CD4-positive, alpha-beta memory T cell (primary cell): ENCODE measurements at regions not wholly inside any gene's neighbourhood (a gene's known extent, or its start where the extent isn't known, plus 50 kb on each side); places are given as distances from the start of the nearest gene placed in this dataset.

Experiments
- CTCF ChIA-PET: fragments of 350-600 bp; sonication (Branson Sonifier 250); formaldehyde crosslinking; loops from one replicate; lab custom pipeline; 2021; ENCODE audit warnings: inconsistent platforms; ENCODE audit not compliant: partially characterized antibody; lab: Charles Lee
- POLR2A ChIA-PET: fragments of 350-600 bp; sonication (Branson Sonifier 250); formaldehyde crosslinking; loops from one replicate; lab custom pipeline; 2021; ENCODE audit not compliant: partially characterized antibody; lab: Charles Lee
- DNase-seq, 5 donors: peaks; one replicate each; pipeline versions ENCODE4 v3.0.0 to v3.0.0-alpha.2; 2020 to 2022; ENCODE audit warnings: mixed read lengths in 1 of 5
- H3K27ac ChIP-seq: one replicate; pipeline ENCODE4 v1.7.0; 2013; ENCODE audit warnings: low read depth, low read length
- H3K27me3 ChIP-seq: 2 replicates; pipeline ENCODE4 v1.7.0; 2013; ENCODE audit warnings: mild to moderate bottlenecking, low read length, moderate library complexity; ENCODE audit not compliant: insufficient read depth
- H3K36me3 ChIP-seq: 2 replicates; pipeline ENCODE4 v1.7.0; 2013; ENCODE audit warnings: mild to moderate bottlenecking, low read length, moderate library complexity; ENCODE audit not compliant: insufficient read depth
- H3K4me1 ChIP-seq: 2 replicates; pipeline ENCODE4 v1.7.0; 2013; ENCODE audit warnings: mild to moderate bottlenecking, low read length, moderate library complexity; ENCODE audit not compliant: insufficient read depth
- H3K4me3 ChIP-seq, 2 donors: one replicate each; pipeline ENCODE4 v1.7.0; 2013; ENCODE audit warnings: low read length in 2 of 2, mild to moderate bottlenecking in 1 of 2
- H3K9me3 ChIP-seq, 2 donors: one replicate each; pipeline ENCODE4 v1.7.0; 2013; ENCODE audit warnings: low read length in 2 of 2, control low read depth in 1 of 2; ENCODE audit not compliant: control insufficient read depth in 1 of 2
- H3K27ac Mint-ChIP-seq, 7 donors: one replicate each; pipeline ENCODE4 v1.8.0; 2020 to 2021; ENCODE audit warnings: mixed read lengths in 7 of 7, mild to moderate bottlenecking in 6 of 7, inconsistent platforms in 3 of 7, moderate library complexity in 3 of 7
- H3K27me3 Mint-ChIP-seq, 2 donors: one replicate each; pipeline ENCODE4 v1.8.0; 2020 to 2021; ENCODE audit warnings: mixed read lengths in 2 of 2
- H3K36me3 Mint-ChIP-seq, 2 donors: one replicate each; pipeline ENCODE4 v1.8.0; 2020 to 2021; ENCODE audit warnings: mixed read lengths in 2 of 2, inconsistent platforms in 1 of 2, mild to moderate bottlenecking in 1 of 2
- H3K4me1 Mint-ChIP-seq, 4 donors: one replicate each; pipeline ENCODE4 v1.8.0; 2020 to 2021; ENCODE audit warnings: mixed read lengths in 4 of 4, mild to moderate bottlenecking in 1 of 4
- H3K4me3 Mint-ChIP-seq, 8 donors: one replicate each; pipeline ENCODE4 v1.8.0; 2020 to 2021; ENCODE audit warnings: mixed read lengths in 8 of 8, mild to moderate bottlenecking in 7 of 8, moderate library complexity in 6 of 8, inconsistent platforms in 3 of 8
- H3K9me3 Mint-ChIP-seq, 8 donors: one replicate each; pipeline ENCODE4 v1.8.0; 2020 to 2021; ENCODE audit warnings: mixed read lengths in 8 of 8, mild to moderate bottlenecking in 5 of 8, inconsistent platforms in 3 of 8, moderate library complexity in 1 of 8
- intact Hi-C: fragments of 100-400 bp; cut with micrococcal nuclease; formaldehyde crosslinking; loops from one replicate; pipeline ENCODE4 v1.15.1; 2023

DNA sequence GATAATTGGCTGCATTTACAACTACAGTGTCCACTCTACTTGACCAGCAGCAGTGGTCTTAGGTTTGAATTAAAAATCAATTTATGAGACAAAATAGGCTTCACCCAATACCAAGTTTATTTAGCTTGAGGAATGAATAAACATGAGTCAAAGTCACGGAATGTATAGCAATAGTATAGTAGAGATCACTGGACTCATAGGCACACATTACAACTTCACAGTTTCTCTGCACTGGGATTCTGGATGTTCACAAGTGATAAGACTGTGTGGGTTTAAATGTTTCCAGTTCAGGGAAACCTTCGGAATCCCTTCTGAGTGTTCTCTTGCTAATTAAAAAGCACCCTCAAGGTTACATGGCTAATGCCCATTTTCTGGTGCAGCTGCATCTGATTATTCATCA lies 1064.9 kb downstream of the SLITRK5 start:
- intact Hi-C loops, result no loop called here
- Mint-ChIP-seq H3K4me1 (no peaks in the 10 kb centered on the region), H3K27me3 (no peaks in the 10 kb centered on the region), H3K27ac (no peak overlapping the region), H3K4me3 (no peak overlapping the region), H3K36me3 (no peaks in the 10 kb centered on the region), H3K9me3 (peaks cover 0 to 16% (median 3%) of the 10 kb centered on the region in 8 donors)
- Histone ChIP-seq H3K27ac (no peak overlapping the region), H3K4me3 (no peak overlapping the region), H3K4me1 (no peaks in the 10 kb centered on the region), H3K9me3 (no peaks in the 10 kb centered on the region), H3K36me3 (no peaks in the 10 kb centered on the region), H3K27me3 (no peaks in the 10 kb centered on the region)
- POLR2A ChIA-PET, result no interaction called here
- CTCF ChIA-PET, result no interaction called here
- no peak for DNase-seq

- H3K36me3 ChIP-seq, result no peaks in the 10 kb centered on the region
- no peak overlapping the region for H3K4me3 Mint-ChIP-seq
- H3K4me1 Mint-ChIP-seq, result no peaks in the 10 kb centered on the region
- no peaks in the 10 kb centered on the region for H3K9me3 ChIP-seq
- no peak overlapping the region for H3K27ac Mint-ChIP-seq
- no peaks in the 10 kb centered on the region for H3K27me3 Mint-ChIP-seq
- peaks cover 0 to 19% (median 6%) of the 10 kb centered on the region in 8 donors for H3K9me3 Mint-ChIP-seq
- CTCF ChIA-PET, result no interaction called here
- H3K4me1 ChIP-seq, result no peaks in the 10 kb centered on the region
- intact Hi-C loops, result no loop called here
- DNase-seq, result no peak
- no peak overlapping the region for H3K4me3 ChIP-seq
- POLR2A ChIA-PET, result no interaction called here
- H3K27me3 ChIP-seq, result no peaks in the 10 kb centered on the region
- H3K27ac ChIP-seq, result no peak overlapping the region
- H3K36me3 Mint-ChIP-seq, result no peaks in the 10 kb centered on the region
These were observed 1068.0 kb downstream of the SLITRK5 start for GRCh38 chr13:88739195-88739594.

- peaks cover 0 to 8% (median 3%) of the 10 kb centered on the region in 8 donors for H3K9me3 Mint-ChIP-seq
- H3K4me1 Mint-ChIP-seq, result no peaks in the 10 kb centered on the region
- H3K27me3 ChIP-seq, result no peaks in the 10 kb centered on the region
- no peaks in the 10 kb centered on the region for H3K27me3 Mint-ChIP-seq
- H3K9me3 ChIP-seq, result no peaks in the 10 kb centered on the region
- no peaks in the 10 kb centered on the region for H3K36me3 Mint-ChIP-seq
- no peaks in the 10 kb centered on the region for H3K36me3 ChIP-seq
- no peak overlapping the region for H3K4me3 ChIP-seq
- H3K27ac ChIP-seq, result no peak overlapping the region
- intact Hi-C loops, result no loop called here
- DNase-seq, result no peak
- no peak overlapping the region for H3K27ac Mint-ChIP-seq
- CTCF ChIA-PET, result no interaction called here
- POLR2A ChIA-PET, result no interaction called here
- no peak overlapping the region for H3K4me3 Mint-ChIP-seq
- no peaks in the 10 kb centered on the region for H3K4me1 ChIP-seq
These were observed 1073.1 kb downstream of the SLITRK5 start for GRCh38 chr13:88744289-88744688.

- no peaks in the 10 kb centered on the region for H3K4me1 Mint-ChIP-seq
These were observed 1073.8 kb downstream of the SLITRK5 start for GRCh38 chr13:88745011-88745410.

GRCh38 chr13:88752041-88752440 lies 1080.9 kb downstream of the SLITRK5 start:
- intact Hi-C loops, result no loop called here

More at GRCh38 chr13:88745011-88745410, 1073.8 kb downstream of the SLITRK5 start:
- ChIA-PET CTCF (no interaction called here), POLR2A (no interaction called here)
- intact Hi-C loops, result no loop called here
- H3K4me1 ChIP-seq, result no peaks in the 10 kb centered on the region
- Mint-ChIP-seq H3K4me3 (no peak overlapping the region), H3K9me3 (peaks cover 0 to 8% (median 3%) of the 10 kb centered on the region in 8 donors), H3K36me3 (no peaks in the 10 kb centered on the region), H3K27me3 (no peaks in the 10 kb centered on the region), H3K27ac (no peak overlapping the region)
- DNase-seq, result no peak
- no peak overlapping the region for H3K27ac ChIP-seq
- H3K4me3 ChIP-seq, result no peak overlapping the region
- H3K27me3 ChIP-seq, result no peaks in the 10 kb centered on the region
- H3K36me3 ChIP-seq, result no peaks in the 10 kb centered on the region
- H3K9me3 ChIP-seq, result no peaks in the 10 kb centered on the region

DNA sequence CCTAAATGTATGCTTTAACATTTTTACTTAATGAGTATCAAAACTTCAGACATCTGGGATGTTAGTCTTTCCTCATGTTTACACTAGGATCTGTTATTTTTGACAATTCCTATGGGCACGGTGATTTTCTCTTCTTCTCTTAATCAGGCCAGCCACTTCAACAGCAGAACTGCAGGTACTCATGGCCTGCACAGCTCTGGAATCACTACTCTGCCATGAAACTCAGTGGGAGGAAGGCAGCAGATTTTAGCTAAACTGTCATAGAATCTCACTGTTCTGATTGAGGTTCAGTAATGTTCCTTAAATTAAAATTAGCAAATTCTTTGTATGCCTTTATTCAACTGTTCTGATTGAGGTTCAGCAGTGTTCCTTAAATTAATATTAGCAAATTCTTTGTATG lies 1083.0 kb downstream of the SLITRK5 start:
- H3K4me3 ChIP-seq, result no peak overlapping the region
- Mint-ChIP-seq H3K9me3 (peaks cover 3 to 16% (median 7%) of the 10 kb centered on the region in 8 donors), H3K4me3 (no peak overlapping the region), H3K27ac (no peak overlapping the region), H3K4me1 (no peaks in the 10 kb centered on the region), H3K27me3 (no peaks in the 10 kb centered on the region), H3K36me3 (no peaks in the 10 kb centered on the region)
- ChIA-PET CTCF (no interaction called here), POLR2A (no interaction called here)
- no peak overlapping the region for H3K27ac ChIP-seq
- H3K36me3 ChIP-seq, result no peaks in the 10 kb centered on the region
- no peak for DNase-seq
- H3K9me3 ChIP-seq, result no peaks in the 10 kb centered on the region
- intact Hi-C loops, result no loop called here
- H3K27me3 ChIP-seq, result no peaks in the 10 kb centered on the region
- no peaks in the 10 kb centered on the region for H3K4me1 ChIP-seq

More at GRCh38 chr13:88752041-88752440, 1080.9 kb downstream of the SLITRK5 start:
- no peak overlapping the region for H3K27ac ChIP-seq
- no peaks in the 10 kb centered on the region for H3K27me3 Mint-ChIP-seq
- H3K4me3 ChIP-seq, result no peak overlapping the region
- POLR2A ChIA-PET, result no interaction called here
- H3K36me3 ChIP-seq, result no peaks in the 10 kb centered on the region
- no peaks in the 10 kb centered on the region for H3K4me1 Mint-ChIP-seq
- H3K4me1 ChIP-seq, result no peaks in the 10 kb centered on the region
- CTCF ChIA-PET, result no interaction called here
- H3K27ac Mint-ChIP-seq, result no peak overlapping the region
- no peak for DNase-seq
- H3K9me3 Mint-ChIP-seq, result peaks cover 0 to 11% (median 4%) of the 10 kb centered on the region in 8 donors
- H3K36me3 Mint-ChIP-seq, result no peaks in the 10 kb centered on the region
- H3K9me3 ChIP-seq, result no peaks in the 10 kb centered on the region
- H3K27me3 ChIP-seq, result no peaks in the 10 kb centered on the region
- no peak overlapping the region for H3K4me3 Mint-ChIP-seq

GRCh38 chr13:88761145-88761544 lies 1090.0 kb downstream of the SLITRK5 start:
- no peak overlapping the region for H3K4me3 Mint-ChIP-seq
- no peaks in the 10 kb centered on the region for H3K36me3 ChIP-seq
- no peaks in the 10 kb centered on the region for H3K36me3 Mint-ChIP-seq
- intact Hi-C loops, result no loop called here
- H3K9me3 ChIP-seq, result no peaks in the 10 kb centered on the region
- H3K4me1 ChIP-seq, result no peaks in the 10 kb centered on the region
- ChIA-PET POLR2A (no interaction called here), CTCF (no interaction called here)
- no peak overlapping the region for H3K27ac ChIP-seq
- no peak for DNase-seq
- peaks cover 0 to 14% (median 7%) of the 10 kb centered on the region in 8 donors for H3K9me3 Mint-ChIP-seq
- no peak overlapping the region for H3K27ac Mint-ChIP-seq
- H3K27me3 ChIP-seq, result no peaks in the 10 kb centered on the region
- H3K4me3 ChIP-seq, result no peak overlapping the region
- no peaks in the 10 kb centered on the region for H3K4me1 Mint-ChIP-seq
- no peaks in the 10 kb centered on the region for H3K27me3 Mint-ChIP-seq

DNA sequence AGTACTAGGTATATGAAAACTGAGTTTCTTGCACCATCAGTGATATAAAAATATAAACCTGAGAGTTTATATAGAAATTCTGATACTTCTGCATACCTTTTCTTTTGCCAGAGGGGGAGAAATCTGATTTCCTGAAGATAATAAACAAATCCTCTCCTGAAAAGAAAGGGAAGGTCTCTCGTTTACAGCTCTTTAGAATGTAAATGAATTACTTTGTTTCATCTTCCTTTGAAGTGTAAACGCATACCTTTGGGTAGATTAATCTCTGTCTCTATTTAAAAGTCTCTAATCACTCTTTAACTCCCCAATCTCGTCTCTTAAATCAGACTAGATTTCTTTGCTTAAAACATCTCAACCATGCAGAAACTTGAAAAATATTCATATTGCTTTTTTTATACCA lies 1092.9 kb downstream of the SLITRK5 start:
- no peaks in the 10 kb centered on the region for H3K4me1 Mint-ChIP-seq
- POLR2A ChIA-PET, result no interaction called here

More for the DNA sequence above, 1092.9 kb downstream of the SLITRK5 start:
- CTCF ChIA-PET, result no interaction called here
- Histone ChIP-seq H3K4me3 (no peak overlapping the region), H3K36me3 (no peaks in the 10 kb centered on the region), H3K4me1 (no peaks in the 10 kb centered on the region), H3K9me3 (no peaks in the 10 kb centered on the region), H3K27me3 (no peaks in the 10 kb centered on the region), H3K27ac (no peak overlapping the region)
- Mint-ChIP-seq H3K36me3 (no peaks in the 10 kb centered on the region), H3K27ac (no peak overlapping the region), H3K27me3 (no peaks in the 10 kb centered on the region), H3K9me3 (peaks cover 0 to 7% (median 3%) of the 10 kb centered on the region in 8 donors), H3K4me3 (no peak overlapping the region)
- intact Hi-C loops, result no loop called here
- DNase-seq, result no peak
